RPMI7951 (cell line): ENCODE measurements at regions not wholly inside any gene's neighbourhood (a gene's known extent, or its start where the extent isn't known, plus 50 kb on each side); places are given as distances from the start of the nearest gene placed in this dataset.

Experiments used
- DNase-seq: peaks from one replicate; pipeline ENCODE4 v3.0.0-alpha.2; 2012; ENCODE audit warnings: low read depth

GRCh38 chr13:33953203-33953602, 135.3 kb downstream of the RFC3 start:
- DNase-seq, result peak; percentile 61

- DNase-seq, result no peak
These were observed 135.8 kb downstream of the RFC3 start for GRCh38 chr13:33953781-33954180.

- DNase-seq, result no peak
These were observed 138.4 kb downstream of the RFC3 start for GRCh38 chr13:33956346-33956745.

- no peak for DNase-seq
These were observed 139.6 kb downstream of the RFC3 start for GRCh38 chr13:33957497-33957905.

GRCh38 chr13:33958964-33959363, 141.0 kb downstream of the RFC3 start:
- no peak for DNase-seq

- DNase-seq, result no peak
These were observed 145.2 kb downstream of the RFC3 start for GRCh38 chr13:33963134-33963533.

- DNase-seq, result no peak
These were observed 145.9 kb downstream of the RFC3 start for GRCh38 chr13:33963895-33964294.

GRCh38 chr13:33968520-33969507, 150.9 kb downstream of the RFC3 start:
- DNase-seq, result no peak

GRCh38 chr13:33970746-33971561, 153.0 kb downstream of the RFC3 start:
- no peak for DNase-seq

- no peak for DNase-seq
These were observed 153.5 kb downstream of the RFC3 start for GRCh38 chr13:33971562-33971819.

- peak; percentile 3 for DNase-seq
These were observed 155.2 kb downstream of the RFC3 start for GRCh38 chr13:33973194-33973593.

- no peak for DNase-seq
These were observed 159.0 kb downstream of the RFC3 start for GRCh38 chr13:33976965-33977364.

- DNase-seq, result no peak
These were observed 160.7 kb downstream of the RFC3 start for GRCh38 chr13:33978653-33979052.

GRCh38 chr13:33992881-33993336, 175.0 kb downstream of the RFC3 start:
- no peak for DNase-seq

- DNase-seq, result no peak
These were observed 176.2 kb downstream of the RFC3 start for GRCh38 chr13:33994198-33994597.

- no peak for DNase-seq
These were observed 177.0 kb downstream of the RFC3 start for GRCh38 chr13:33994826-33995502.

GRCh38 chr13:33996636-33997035, 178.7 kb downstream of the RFC3 start:
- DNase-seq, result no peak

- DNase-seq, result no peak
These were observed 179.6 kb downstream of the RFC3 start for GRCh38 chr13:33997574-33997973.

GRCh38 chr13:33999811-34000605, 182.1 kb downstream of the RFC3 start:
- DNase-seq, result no peak

- DNase-seq, result peak; percentile 4
These were observed 183.0 kb downstream of the RFC3 start for GRCh38 chr13:34000955-34001354.

- no peak for DNase-seq
These were observed 183.4 kb downstream of the RFC3 start for GRCh38 chr13:34001389-34001788.
